Activated CD4-positive, alpha-beta T cell treated with anti-CD3 and anti-CD28 coated beads, Interleukin-10, Interleukin-2, amounts not matched to agents 100 ng/mL and 50 ng/mL, durations not matched to agents 16 hours and 8 hours (primary cell): ENCODE measurements at regions not wholly inside any gene's neighbourhood (a gene's known extent, or its start where the extent isn't known, plus 50 kb on each side); places are given as distances from the start of the nearest gene placed in this dataset.
A peak's percentile ranks its signal among the peaks of the same experiment; 100 is the strongest.
"Not testable (repeated sequence)": the region's sequence is repeated elsewhere in the genome, so short reads cannot be mapped to it uniquely, and the experiment has no call there.

ENCODE experiments used
- DNase-seq: peaks from one replicate; pipeline ENCODE4 v3.0.0-alpha.2; 2020

DNA sequence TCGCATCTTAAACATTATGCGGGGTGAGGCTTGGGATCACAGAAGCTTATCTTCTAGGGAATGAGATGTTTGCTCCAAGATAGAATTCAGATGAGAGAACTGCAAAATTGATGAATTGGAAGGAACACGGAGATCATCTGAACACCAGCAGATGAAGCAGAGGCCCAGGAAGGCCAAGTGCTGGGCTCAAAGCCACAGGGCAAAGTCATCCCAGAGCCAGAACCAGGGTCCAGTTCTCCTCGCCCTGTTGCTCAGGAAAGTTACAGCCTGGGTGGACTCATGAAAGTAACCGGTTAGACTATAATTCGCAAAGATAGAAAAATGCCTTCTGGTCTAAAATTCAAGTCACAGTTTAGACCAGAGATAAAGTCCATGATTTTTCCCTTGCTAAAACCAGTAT lies 456.1 kb upstream of the ID2 start:
- DNase-seq = no peak

DNA sequence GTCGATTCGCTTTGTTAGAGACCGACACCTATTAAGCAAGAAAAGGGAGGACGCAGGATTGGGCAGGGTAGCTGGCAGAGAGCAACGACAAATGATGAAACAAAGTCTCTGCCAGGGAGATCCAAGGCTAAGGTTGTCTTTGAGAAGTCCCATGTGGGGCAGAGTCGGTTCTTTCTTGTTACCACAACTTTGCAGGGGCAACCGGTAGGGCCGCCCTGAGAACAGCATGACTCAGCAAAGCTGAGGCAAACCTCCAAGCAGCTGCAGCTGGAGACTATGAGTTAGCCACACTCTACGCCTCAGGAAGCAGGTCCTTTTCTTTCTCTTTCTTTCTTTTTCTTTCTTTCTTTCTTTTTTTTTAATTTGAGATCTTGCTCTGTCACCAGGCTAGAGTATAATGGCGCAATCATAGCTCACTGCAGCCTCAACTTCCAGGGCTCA lies 452.3 kb upstream of the ID2 start:
- peak; percentile 80 for DNase-seq

DNA sequence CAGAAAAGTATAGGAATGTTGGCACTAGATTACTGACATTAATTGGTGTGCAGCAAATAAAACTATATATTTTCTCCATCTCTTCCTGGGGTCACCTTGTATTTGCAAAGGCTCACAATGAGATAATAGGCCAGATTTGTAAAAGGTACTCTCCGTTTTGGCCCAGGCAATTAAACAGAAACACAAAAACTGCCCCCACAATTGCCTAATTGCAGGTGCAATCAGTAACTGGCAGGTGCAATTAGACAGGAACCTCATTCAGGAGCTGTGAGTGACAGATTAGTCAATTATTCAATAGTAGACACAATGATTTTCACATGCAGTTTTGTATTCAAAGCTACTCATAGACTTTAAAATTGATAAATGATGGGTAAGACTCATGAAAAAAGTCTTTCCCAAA lies 451.4 kb upstream of the ID2 start:
- no peak for DNase-seq

DNA sequence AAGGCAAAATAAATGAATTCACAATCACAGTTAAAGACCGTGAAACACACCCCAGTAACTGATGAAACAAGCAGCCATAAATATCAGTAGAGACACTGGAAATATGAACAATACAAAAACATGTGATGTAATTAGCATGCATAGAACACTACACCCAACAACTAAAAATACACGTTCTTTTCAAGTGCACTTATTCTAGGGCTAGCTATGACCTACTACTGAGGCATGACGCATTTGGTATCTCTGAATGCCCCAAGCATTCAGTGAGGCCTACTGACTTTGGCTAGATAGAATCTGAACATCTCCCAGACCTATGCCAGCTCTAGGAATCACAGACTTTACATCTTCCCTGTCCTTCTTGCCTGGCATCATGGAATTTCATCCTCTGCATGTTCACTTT lies 450.0 kb upstream of the ID2 start:
- DNase-seq = no peak

DNA sequence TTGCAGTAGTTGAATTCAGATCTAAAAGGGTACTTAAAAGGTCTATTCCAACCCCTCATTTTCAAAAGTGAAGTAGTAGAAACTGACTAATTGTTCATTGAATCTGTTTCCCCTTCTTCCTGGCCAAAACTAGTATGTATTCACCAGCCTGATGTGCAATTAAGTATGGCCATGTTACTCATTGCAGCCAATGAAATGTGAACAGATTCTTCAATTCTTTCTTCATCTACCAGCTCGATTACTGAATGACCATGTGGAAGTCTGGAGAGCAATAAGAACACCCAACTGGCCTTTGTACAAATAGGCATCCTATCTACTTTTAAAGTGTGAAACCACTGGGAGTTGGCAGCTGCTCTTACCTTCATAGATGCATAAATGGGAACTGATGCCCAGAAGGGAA lies 449.0 kb upstream of the ID2 start:
- no peak for DNase-seq

DNA sequence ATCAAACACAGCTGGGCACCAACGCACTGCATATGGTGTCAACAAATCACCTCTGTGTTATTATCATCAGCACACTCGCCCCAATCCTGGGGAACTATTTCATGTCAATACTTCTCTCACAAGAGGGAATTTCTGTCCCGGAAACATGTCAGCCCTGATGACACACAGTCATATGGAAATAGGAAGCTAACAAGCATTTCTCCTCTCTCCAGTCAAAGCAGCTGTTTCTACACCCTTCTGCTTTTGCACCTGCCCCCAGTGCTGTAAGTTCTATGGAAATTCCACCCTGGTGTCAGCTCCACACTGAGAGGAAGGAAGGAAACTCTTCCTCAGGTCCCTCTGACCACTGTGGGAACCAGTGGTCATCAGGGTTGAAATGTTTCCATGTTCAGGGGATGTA lies 447.6 kb upstream of the ID2 start:
- no peak for DNase-seq

DNA sequence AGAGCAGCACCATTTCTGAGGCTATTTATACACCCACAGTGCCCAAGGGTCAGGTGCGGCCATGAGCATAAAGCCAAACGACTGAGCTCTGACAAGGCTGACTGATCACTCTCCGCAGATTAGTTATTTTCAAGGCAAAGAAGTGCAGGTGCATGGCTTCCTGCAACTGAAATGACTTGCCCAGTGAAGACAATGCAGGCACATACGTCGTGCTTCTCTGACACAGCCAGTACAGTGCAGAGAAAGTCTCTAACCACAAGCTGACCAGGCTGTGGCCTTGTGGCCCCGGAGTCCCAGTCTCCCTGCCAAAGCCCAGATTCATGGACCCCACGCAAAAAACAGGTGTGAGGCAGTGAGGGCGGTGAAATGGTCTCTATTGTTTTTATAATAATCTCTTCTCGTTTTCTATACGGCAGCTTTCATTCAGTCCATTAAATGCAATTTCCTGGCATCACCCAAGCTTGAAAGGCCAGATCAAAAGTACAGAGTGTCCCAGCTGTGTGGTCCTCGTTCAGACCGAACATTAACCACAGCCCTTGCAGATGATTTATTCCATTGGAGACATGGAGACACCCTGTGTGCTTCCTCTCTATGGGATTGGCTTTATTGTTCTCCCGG lies 447.0 kb upstream of the ID2 start:
- peak; percentile 6 for DNase-seq

DNA sequence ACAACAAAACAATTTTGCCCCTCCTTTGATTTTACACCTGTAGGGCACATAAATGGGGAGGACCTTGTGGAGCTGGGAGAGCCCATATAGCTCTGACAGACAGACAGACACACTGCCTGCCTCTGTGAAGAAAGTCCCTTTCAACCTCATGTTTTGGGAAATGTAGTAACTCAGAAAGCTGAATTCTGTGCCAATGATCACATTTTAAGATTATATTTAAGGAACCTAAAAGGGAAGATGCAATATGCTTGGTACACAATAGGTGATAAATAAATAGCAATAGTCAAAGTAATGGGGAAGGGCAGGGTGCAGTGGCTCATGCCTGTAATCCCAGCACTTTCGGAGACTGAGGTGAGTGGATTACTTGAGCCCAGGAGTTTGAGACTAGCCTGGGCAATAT lies 446.4 kb upstream of the ID2 start:
- no peak for DNase-seq

DNA sequence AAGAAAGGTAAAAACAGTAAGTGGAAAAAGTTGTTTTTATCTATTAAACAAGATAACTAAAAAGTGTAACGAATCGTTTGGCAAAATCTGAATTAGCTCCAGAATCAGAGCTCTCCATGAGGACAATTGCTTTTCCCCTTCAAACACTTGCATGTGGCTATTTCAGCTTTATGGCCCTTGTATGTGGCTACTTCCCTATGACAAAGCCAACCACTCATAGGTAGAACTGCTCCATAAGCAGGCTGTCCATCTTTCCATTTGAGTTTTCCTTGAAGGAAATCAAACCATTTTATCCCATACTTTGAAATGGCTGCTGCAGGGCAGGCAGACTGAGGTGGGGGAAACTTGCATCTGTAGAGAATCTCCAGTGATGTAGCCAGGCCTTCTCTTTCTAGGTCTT lies 445.5 kb upstream of the ID2 start:
- DNase-seq = no peak

DNA sequence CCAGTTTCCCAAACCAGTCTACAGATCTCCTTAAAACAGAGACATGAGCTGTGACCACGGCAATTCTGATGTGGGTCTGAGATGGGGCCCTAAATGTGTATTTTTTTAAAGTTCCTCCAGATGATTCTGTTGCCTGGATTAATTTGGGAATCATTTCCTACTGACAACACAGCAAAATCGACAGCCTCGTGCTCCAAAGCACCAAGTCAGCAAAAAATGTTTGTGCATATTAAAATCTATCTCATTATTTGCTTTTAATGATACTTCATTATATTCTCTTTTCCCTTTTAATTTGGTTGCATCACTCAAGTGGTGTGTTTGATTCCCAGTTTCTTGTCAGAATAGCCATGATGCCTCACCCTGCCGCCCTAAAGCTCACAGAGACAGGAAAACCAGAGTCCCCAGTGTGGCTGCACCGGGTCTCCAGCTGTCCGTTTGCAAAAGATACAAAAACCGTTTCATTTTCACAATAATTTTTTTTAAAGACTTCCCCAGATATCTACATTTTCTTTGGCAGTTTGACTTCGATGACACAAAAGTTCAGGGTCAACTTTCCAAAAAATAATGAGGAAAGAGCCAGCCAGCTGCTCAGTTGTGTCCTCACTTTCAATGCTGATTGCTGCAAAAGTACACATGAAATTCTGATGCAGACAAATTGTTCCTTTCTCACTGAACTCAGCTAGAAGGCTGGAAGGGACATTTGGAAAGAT lies 443.2 kb upstream of the ID2 start:
- no peak for DNase-seq

DNA sequence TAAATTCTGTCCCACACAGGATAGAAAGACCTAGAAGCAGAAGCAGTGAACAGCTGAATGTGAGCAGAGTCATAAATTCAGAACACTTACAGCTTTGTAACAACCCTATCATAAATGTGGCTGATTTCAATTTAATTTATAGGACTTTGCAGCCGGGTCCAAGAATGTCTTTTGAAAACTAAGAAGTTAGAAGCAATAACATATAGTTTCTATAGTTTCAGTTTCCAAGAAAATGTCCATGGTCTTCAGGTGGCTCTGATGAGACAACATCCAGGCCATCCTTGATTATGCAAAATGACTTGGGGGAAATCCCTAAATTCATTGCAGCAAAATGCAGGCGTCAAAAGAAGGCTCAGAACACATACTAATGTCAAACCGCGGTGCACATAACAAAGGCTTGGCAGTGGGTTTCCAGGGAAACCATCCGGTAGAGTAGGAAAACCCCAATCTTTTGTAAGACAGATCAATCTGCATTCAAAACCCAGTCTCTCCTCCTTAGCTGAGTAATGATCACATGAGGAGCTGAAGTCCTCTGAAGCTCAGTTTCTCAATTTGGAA lies 442.2 kb upstream of the ID2 start:
- DNase-seq = peak; percentile 71

DNA sequence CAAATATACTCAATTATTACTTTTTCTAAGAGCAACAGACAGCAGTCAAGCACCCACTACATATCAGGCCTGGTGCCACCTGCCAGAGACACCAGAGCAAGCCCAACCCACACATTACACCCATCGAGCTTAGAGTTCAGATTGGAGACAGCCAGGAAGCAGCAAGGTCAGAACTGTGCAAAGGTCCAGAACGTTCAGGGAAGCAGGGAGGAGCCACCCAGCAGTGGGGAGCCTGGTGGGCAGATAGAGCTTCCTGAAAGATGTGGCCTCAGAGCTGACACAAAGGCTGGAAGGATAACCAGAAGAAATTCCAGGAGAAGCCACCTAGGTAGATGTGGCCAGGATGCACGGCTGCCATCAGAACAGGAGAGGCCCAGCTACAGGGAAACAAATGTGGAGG lies 440.5 kb upstream of the ID2 start:
- DNase-seq = no peak

DNA sequence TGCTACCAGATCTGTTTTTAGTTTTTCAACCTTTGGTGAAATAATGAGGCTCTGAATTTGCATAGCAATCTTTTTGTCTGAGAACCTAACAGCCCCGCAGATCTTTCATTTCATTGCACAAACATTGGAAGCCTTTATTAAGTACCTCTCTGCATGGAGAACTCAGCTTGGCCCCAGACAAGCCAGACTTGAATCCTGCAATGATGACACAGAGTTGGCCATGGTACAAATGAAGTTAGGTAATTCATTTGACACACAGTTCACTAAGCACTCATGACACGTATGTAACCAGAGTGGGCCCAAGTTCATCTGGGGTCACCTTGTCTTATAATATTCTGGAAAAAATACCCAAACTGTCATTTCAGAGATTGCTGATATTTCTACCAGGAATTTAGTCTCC lies 439.1 kb upstream of the ID2 start:
- no peak for DNase-seq

DNA sequence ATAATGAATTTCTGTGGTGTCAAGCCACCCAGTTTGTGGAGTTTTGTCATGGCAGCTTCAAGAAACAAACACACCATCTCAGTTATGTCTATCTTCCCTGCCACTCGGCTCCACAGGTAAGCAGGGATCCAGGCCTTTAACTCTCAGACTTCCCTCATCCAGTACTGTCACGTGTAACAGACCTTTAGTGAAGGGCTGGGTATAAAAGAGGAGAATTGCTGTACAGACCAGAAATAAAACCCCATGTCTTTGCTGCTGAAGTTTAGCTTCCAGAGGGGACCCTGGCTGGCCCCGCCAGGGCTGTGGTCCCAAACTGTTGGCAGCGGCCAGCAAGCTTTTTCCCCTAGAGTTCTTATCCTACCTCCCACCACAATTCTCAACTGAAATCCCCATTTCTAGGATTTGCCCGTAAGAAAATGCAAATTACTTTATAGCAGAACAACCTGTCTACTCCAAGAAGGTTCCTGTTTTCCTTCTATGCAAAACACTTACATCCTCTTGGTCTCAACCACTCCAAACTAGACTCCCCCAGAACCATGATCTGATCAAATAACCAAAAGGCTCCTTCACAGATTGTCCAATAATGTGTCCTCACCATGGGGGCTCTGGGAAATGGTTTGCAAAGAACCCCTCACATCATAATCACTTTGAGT lies 438.0 kb upstream of the ID2 start:
- DNase-seq = no peak

DNA sequence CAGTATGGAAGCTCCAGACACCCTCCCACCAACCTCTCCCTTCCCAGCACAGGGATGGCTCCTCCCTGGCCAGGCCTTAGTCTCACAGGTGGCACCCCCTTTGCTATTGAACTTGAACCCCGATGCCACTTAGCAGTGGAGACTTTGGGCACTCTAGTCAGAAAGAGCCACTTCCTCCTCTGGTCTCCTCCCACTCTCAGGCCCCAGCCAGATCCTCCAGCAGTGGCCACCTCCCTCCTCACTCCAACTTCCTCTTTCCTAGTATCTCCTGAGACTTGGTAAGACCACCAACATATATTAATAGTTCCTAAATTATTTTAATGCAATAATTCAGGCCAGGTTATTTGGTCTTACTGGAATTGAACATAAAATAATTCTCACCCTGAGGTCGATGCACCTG lies 437.2 kb upstream of the ID2 start:
- DNase-seq = no peak

DNA sequence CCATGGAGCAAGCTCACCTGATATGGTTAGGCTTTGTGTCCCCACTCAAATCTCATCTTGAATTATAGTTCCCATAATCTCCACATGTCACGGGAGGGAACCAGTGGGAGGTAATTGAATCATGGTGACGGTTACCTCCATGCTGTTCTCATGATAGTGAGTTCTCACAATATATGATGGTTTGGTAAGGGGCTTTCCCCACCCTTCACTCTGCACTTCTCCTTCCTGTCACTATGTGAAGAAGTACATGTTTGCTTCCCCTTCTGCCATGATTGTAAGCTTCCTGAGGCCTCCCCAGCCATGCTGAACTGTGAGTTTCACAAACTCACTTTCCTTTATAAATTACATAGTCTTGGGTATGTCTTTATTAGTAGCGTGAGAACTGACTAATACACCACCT lies 435.7 kb upstream of the ID2 start:
- no peak for DNase-seq

DNA sequence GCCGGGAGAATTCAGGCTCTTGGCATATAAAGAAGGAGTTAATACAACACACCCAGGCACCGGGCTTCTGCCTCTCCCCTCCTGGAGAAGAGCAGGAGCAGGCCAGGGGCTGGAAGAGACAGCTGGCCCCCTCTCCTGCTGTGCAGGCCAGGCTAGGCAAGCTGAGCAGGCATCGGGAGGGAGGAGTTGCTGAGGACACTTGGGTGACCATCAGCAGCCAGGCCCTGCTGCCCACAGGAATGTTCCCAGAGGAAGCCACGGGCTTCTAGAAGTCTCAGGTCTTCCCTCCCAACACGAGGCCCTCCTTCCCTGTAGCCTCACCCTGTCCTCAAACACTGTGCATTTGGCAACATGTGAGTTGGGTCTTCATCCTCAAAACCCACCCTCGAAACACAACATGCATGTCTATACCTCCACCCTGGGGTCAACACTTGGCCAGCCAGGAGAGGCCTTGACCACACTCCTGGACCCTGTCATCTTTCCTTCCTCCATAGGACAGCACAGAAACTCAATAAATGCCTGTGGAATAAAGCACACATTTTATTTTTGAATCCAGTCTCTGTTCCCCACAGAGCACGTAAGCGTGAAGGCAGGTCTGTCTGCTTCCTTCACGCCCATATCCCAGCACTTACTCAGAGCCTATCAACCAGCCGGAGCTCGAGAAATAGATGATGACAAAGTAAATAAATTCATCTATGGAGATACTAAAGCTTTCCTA lies 433.8 kb upstream of the ID2 start:
- DNase-seq = no peak

DNA sequence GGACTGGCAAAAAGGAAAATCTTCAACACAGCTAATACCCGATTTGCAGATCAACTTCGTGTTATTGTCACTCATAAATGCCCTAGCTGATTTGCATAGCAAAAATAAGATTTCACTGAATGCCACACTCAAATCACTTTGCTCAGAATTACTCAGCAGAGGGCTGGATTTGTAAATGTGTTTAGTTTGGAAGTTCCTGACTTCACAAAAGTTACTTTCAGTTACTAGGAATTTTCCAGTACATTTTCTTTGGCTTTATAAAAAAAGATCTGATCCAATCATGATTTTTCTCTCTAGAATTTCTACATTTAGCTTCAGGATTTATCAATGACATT lies 433.3 kb upstream of the ID2 start:
- DNase-seq = no peak

DNA sequence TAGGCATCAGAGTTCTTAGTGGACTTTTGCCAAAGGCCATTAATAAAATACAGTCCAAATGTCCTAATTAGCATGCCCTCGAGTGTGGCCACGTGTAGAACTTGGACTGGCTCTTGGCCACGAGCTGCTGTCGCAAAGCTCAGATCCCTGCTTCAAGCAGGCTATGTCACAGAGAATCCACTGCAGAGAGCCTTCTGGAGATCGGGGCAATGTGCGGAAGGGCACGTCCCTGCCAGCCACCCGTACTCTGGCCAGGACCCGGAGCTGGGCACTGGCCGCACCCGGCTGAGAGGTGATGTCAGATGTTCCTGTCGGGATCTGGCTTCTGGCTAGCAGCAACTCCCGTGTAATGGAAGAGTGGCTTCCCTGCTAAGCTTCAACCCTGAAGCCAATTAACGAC lies 432.7 kb upstream of the ID2 start:
- DNase-seq = no peak

DNA sequence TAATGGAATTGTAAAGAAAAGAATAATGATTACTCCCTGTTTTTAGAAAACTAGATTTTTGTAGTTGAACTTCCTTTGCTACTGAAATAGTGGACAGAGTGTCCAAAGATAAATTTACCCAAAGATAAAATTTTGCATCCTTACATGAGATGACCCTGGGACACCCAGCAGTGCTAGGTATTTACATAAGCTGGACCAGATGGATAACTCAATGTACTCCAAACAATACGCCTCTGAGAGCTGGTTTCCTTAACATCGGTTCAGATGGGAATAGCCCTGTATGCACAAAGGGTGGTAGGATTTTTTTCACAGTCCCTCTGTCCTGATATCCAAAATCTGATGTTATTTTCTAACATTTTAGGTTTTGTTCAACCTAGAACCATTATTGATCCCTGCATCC lies 432.1 kb upstream of the ID2 start:
- no peak for DNase-seq

DNA sequence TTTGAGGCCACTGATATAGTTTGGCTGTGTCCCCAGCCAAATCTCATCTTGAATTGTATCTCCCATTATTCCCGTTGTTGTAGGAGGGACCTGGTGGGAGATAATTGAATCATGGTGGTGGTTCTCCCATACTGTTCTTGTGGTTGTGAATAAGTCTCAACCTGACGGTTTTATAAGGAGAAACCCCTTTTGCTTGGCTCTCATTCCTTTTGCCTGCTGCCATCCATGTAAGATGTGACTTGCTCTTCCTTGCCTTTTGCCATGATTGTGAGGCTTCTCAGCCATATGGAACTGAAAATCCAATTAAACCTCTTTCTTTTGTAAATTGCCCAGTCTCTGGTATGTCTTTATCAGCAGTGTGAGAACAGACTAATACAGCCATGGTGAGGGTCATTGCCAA lies 431.6 kb upstream of the ID2 start:
- not testable (repeated sequence) for DNase-seq

DNA sequence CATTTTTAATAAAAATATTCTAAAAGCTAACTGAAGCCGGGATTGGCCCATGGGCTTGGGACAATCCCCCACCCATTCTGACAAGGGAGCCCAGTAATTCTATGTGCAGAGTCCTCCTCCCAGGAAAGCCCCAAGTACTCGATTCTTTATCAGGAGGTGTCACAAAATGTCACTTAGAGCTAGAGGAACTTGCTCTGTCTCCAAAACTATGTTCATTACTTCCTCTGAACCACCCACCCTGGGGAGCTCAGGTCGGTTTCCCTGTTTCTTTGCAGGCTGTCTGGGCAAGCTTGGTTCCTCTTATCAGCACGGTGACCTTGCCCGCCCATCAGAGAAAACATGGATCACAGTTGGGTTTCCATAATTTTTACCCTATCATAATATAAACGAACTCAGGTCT lies 430.6 kb upstream of the ID2 start:
- no peak for DNase-seq

DNA sequence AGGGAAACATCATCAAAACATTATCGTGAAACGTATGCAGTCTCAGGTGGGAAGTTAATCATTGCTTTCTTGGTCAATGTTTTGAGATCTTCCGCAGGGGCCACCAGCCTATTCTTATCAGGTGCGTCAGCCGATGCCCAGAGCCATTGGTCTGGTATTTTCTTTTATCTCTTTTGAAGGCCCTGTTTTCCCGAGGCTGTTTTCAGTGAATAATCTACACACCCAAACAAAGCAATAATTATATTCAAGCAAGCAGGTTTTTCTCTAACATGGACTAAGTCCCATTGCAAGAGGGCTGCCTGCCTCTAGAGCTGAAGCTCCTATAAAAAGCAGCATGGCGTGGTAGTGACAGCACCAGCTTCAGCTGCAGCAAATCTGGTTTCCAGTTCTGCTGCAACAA lies 430.0 kb upstream of the ID2 start:
- no peak for DNase-seq
